ENCODE measurements at regions not wholly inside any gene's neighbourhood (a gene's known extent, or its start where the extent isn't known, plus 50 kb on each side); places are given as distances from the start of the nearest gene placed in this dataset.

GRCh38 chr6:81215092-81215432 is 537.4 kb downstream of the TENT5A start:
- no peak overlapping the region for H3K27ac Mint-ChIP-seq
- ATAC-seq (no peak), DNase-seq (ENCODE audit: low spot score in 2 of 2) (no peak)
- H3K36me3 Mint-ChIP-seq: peaks cover 0 to 7% of the 10 kb centered on the region in 2 donors
- peaks cover 11 to 12% of the 10 kb centered on the region in 2 donors for H3K9me3 Mint-ChIP-seq

GRCh38 chr6:81214414-81215091 is 537.9 kb downstream of the TENT5A start:
- peaks cover 0 to 7% of the 10 kb centered on the region in 2 donors for H3K36me3 Mint-ChIP-seq
- peaks cover 11 to 12% of the 10 kb centered on the region in 2 donors for H3K9me3 Mint-ChIP-seq
- no peak for ATAC-seq
- no peak overlapping the region for H3K27ac Mint-ChIP-seq
- no peak for DNase-seq (ENCODE audit: low spot score in 2 of 2)

GRCh38 chr6:81204731-81205130 is 547.8 kb downstream of the TENT5A start:
- H3K36me3 Mint-ChIP-seq: no peaks in the 10 kb centered on the region
- DNase-seq (ENCODE audit: low spot score in 2 of 2): no peak
- ATAC-seq: no peak
- H3K27ac Mint-ChIP-seq: no peak overlapping the region
- peaks cover 0 to 4% of the 10 kb centered on the region in 2 donors for H3K9me3 Mint-ChIP-seq

- Mint-ChIP-seq H3K27ac (no peak overlapping the region), H3K9me3 (peaks cover 4 to 10% of the 10 kb centered on the region in 2 donors), H3K36me3 (no peaks in the 10 kb centered on the region)
- no peak for ATAC-seq
- DNase-seq (ENCODE audit: low spot score in 2 of 2): no peak
These were observed 558.1 kb downstream of the TENT5A start for GRCh38 chr6:81194374-81194773.

- no peak for ATAC-seq
- Mint-ChIP-seq H3K36me3 (no peaks in the 10 kb centered on the region), H3K9me3 (no peaks in the 10 kb centered on the region), H3K27ac (no peak overlapping the region)
- DNase-seq (ENCODE audit: low spot score in 2 of 2): no peak
These were observed 580.3 kb downstream of the TENT5A start for GRCh38 chr6:81172056-81172740.

- Mint-ChIP-seq H3K27ac (no peak overlapping the region), H3K9me3 (no peaks in the 10 kb centered on the region), H3K36me3 (no peaks in the 10 kb centered on the region)
- DNase-seq (ENCODE audit: low spot score in 2 of 2): no peak
- ATAC-seq: no peak
These were observed 583.3 kb downstream of the TENT5A start for GRCh38 chr6:81169166-81169565.

- Mint-ChIP-seq H3K36me3 (no peaks in the 10 kb centered on the region), H3K27ac (no peak overlapping the region), H3K9me3 (no peaks in the 10 kb centered on the region)
- DNase-seq (ENCODE audit: low spot score in 2 of 2) (no peak), ATAC-seq (no peak)
These were observed 585.7 kb downstream of the TENT5A start for GRCh38 chr6:81166770-81167169.

- no peaks in the 10 kb centered on the region for H3K36me3 Mint-ChIP-seq
- no peak for ATAC-seq
- H3K27ac Mint-ChIP-seq: no peak overlapping the region
- no peak for DNase-seq (ENCODE audit: low spot score in 2 of 2)
- H3K9me3 Mint-ChIP-seq: peaks cover 6 to 9% of the 10 kb centered on the region in 2 donors
These were observed 593.5 kb downstream of the TENT5A start for GRCh38 chr6:81158956-81159355.

- peaks cover 0 to 7% of the 10 kb centered on the region in 2 donors for H3K36me3 Mint-ChIP-seq
- DNase-seq (ENCODE audit: low spot score in 2 of 2) (no peak), ATAC-seq (no peak)
- no peak overlapping the region for H3K27ac Mint-ChIP-seq
- peaks cover 25 to 34% of the 10 kb centered on the region in 2 donors for H3K9me3 Mint-ChIP-seq
These were observed 603.7 kb downstream of the TENT5A start for GRCh38 chr6:81148751-81149150.

GRCh38 chr6:81145506-81145905 is 607.0 kb downstream of the TENT5A start:
- H3K9me3 Mint-ChIP-seq: peaks cover 12 to 15% of the 10 kb centered on the region in 2 donors
- DNase-seq (ENCODE audit: low spot score in 2 of 2): no peak
- no peaks in the 10 kb centered on the region for H3K36me3 Mint-ChIP-seq
- no peak for ATAC-seq
- no peak overlapping the region for H3K27ac Mint-ChIP-seq

- H3K36me3 Mint-ChIP-seq: no peaks in the 10 kb centered on the region
- ATAC-seq: no peak
- DNase-seq (ENCODE audit: low spot score in 2 of 2): no peak
- peaks cover 15 to 16% of the 10 kb centered on the region in 2 donors for H3K9me3 Mint-ChIP-seq
- H3K27ac Mint-ChIP-seq: no peak overlapping the region
These were observed 608.1 kb downstream of the TENT5A start for GRCh38 chr6:81144346-81144745.

GRCh38 chr6:81138236-81138635 is 614.2 kb downstream of the TENT5A start:
- peaks cover 8 to 11% of the 10 kb centered on the region in 2 donors for H3K9me3 Mint-ChIP-seq
- no peaks in the 10 kb centered on the region for H3K36me3 Mint-ChIP-seq
- no peak overlapping the region for H3K27ac Mint-ChIP-seq
- DNase-seq (ENCODE audit: low spot score in 2 of 2) (no peak), ATAC-seq (no peak)

GRCh38 chr6:81130969-81131368 is 621.5 kb downstream of the TENT5A start:
- Mint-ChIP-seq H3K9me3 (peaks cover 0 to 7% of the 10 kb centered on the region in 2 donors), H3K27ac (no peak overlapping the region), H3K36me3 (no peaks in the 10 kb centered on the region)
- DNase-seq (ENCODE audit: low spot score in 2 of 2) (no peak), ATAC-seq (no peak)

- no peaks in the 10 kb centered on the region for H3K36me3 Mint-ChIP-seq
- ATAC-seq: no peak
- no peak overlapping the region for H3K27ac Mint-ChIP-seq
- H3K9me3 Mint-ChIP-seq: peaks cover 0 to 8% of the 10 kb centered on the region in 2 donors
- no peak for DNase-seq (ENCODE audit: low spot score in 2 of 2)
These were observed 622.4 kb downstream of the TENT5A start for GRCh38 chr6:81130061-81130460.

- DNase-seq (ENCODE audit: low spot score in 2 of 2) (no peak), ATAC-seq (no peak)
- Mint-ChIP-seq H3K27ac (no peak overlapping the region), H3K9me3 (peaks cover 0 to 8% of the 10 kb centered on the region in 2 donors), H3K36me3 (no peaks in the 10 kb centered on the region)
These were observed 623.8 kb downstream of the TENT5A start for GRCh38 chr6:81128671-81129070.

GRCh38 chr6:81126150-81126549 is 626.3 kb downstream of the TENT5A start:
- Mint-ChIP-seq H3K9me3 (peaks cover 0 to 8% of the 10 kb centered on the region in 2 donors), H3K27ac (no peak overlapping the region), H3K36me3 (no peaks in the 10 kb centered on the region)
- DNase-seq (ENCODE audit: low spot score in 2 of 2) (no peak), ATAC-seq (no peak)

- H3K27ac Mint-ChIP-seq: no peak overlapping the region
- peaks cover 0 to 4% of the 10 kb centered on the region in 2 donors for H3K9me3 Mint-ChIP-seq
- no peak for DNase-seq (ENCODE audit: low spot score in 2 of 2)
- no peaks in the 10 kb centered on the region for H3K36me3 Mint-ChIP-seq
- ATAC-seq: no peak
These were observed 632.2 kb downstream of the TENT5A start for GRCh38 chr6:81120280-81120679.

GRCh38 chr6:81105998-81106397 is 646.5 kb downstream of the TENT5A start:
- Mint-ChIP-seq H3K9me3 (peaks cover 12 to 19% of the 10 kb centered on the region in 2 donors), H3K36me3 (no peaks in the 10 kb centered on the region), H3K27ac (no peak overlapping the region)
- no peak for DNase-seq (ENCODE audit: low spot score in 2 of 2)
- ATAC-seq: no peak

All from activated naive CD4-positive, alpha-beta T cell treated with anti-CD3 and anti-CD28 coated beads, Interleukin-2, amount 50 U/mL, for 72 hours (primary cell).